Dermis blood vessel endothelial cell (primary cell): ENCODE measurements at regions not wholly inside any gene's neighbourhood (a gene's known extent, or its start where the extent isn't known, plus 50 kb on each side); places are given as distances from the start of the nearest gene placed in this dataset.

Experiments used
- DNase-seq: peaks from one replicate; pipeline ENCODE4 v3.0.0; 2010

- no peak for DNase-seq
These were observed 52.5 kb upstream of the C9orf72 start for GRCh38 chr9:27625751-27626150.

- DNase-seq = no peak
These were observed 53.2 kb upstream of the C9orf72 start for GRCh38 chr9:27626244-27627187.

GRCh38 chr9:27627188-27627564, 53.9 kb upstream of the C9orf72 start:
- DNase-seq = no peak

GRCh38 chr9:27628311-27628710, 55.0 kb upstream of the C9orf72 start:
- DNase-seq = no peak

GRCh38 chr9:27629425-27629824, 56.1 kb upstream of the C9orf72 start:
- no peak for DNase-seq

- DNase-seq = no peak
These were observed 59.0 kb upstream of the C9orf72 start for GRCh38 chr9:27632254-27632653.

- DNase-seq = no peak
These were observed 60.5 kb upstream of the C9orf72 start for GRCh38 chr9:27633764-27634163.

- DNase-seq = no peak
These were observed 61.6 kb upstream of the C9orf72 start for GRCh38 chr9:27634879-27635278.

GRCh38 chr9:27638716-27639115, 65.4 kb upstream of the C9orf72 start:
- DNase-seq = no peak

GRCh38 chr9:27645161-27645840, 72.0 kb upstream of the C9orf72 start:
- no peak for DNase-seq

GRCh38 chr9:27653246-27653645, 80.0 kb upstream of the C9orf72 start:
- DNase-seq = no peak

- DNase-seq = no peak
These were observed 80.7 kb upstream of the C9orf72 start for GRCh38 chr9:27653957-27654356.

- no peak for DNase-seq
These were observed 81.5 kb upstream of the C9orf72 start for GRCh38 chr9:27654629-27655285.

GRCh38 chr9:27655441-27655840, 82.2 kb upstream of the C9orf72 start:
- no peak for DNase-seq

- DNase-seq = no peak
These were observed 85.7 kb upstream of the C9orf72 start for GRCh38 chr9:27659001-27659400.

- DNase-seq = no peak
These were observed 86.3 kb upstream of the C9orf72 start for GRCh38 chr9:27659571-27659970.

- DNase-seq = no peak
These were observed 86.9 kb upstream of the C9orf72 start for GRCh38 chr9:27660148-27660547.

- no peak for DNase-seq
These were observed 90.2 kb upstream of the C9orf72 start for GRCh38 chr9:27663526-27663925.

GRCh38 chr9:27664121-27664779, 91.0 kb upstream of the C9orf72 start:
- no peak for DNase-seq

- DNase-seq = no peak
These were observed 91.9 kb upstream of the C9orf72 start for GRCh38 chr9:27665136-27665535.

- no peak for DNase-seq
These were observed 95.0 kb upstream of the C9orf72 start for GRCh38 chr9:27668280-27668679.

- no peak for DNase-seq
These were observed 98.4 kb upstream of the C9orf72 start for GRCh38 chr9:27671636-27672035.

GRCh38 chr9:27672718-27673117, 99.4 kb upstream of the C9orf72 start:
- DNase-seq = no peak
